ENCODE measurements at regions not wholly inside any gene's neighbourhood (a gene's known extent, or its start where the extent isn't known, plus 50 kb on each side); places are given as distances from the start of the nearest gene placed in this dataset.

DNA sequence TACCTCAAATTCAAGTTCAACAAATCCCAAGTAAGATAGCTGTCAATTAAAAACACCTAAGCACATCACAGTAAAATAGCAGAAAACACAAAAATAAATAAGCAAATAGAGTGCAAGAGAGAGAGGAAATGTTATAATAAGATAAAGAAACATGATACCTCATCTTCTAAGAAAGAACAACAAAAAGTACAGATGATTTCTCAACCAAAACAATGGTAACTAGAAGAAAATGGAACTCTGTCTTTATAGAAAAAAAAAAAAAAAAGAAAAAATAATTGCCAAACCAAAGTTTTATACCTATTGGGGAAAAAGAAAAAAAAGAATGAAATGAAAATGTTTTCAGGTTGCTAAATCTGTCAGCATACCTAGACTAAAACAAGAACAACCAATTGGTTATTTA is 1253.5 kb upstream of the CDH2 start:
- no peak for DNase-seq (ENCODE audit: low spot score in 2 of 2)
- intact Hi-C loops (cut with DNase I; ENCODE audit: low total_unique reads): no loop called here
- H3K4me3 ChIP-seq (ENCODE audit: low read depth, poor library complexity, severe bottlenecking): no peak overlapping the region
- TF ChIP-seq, protein P1, sequence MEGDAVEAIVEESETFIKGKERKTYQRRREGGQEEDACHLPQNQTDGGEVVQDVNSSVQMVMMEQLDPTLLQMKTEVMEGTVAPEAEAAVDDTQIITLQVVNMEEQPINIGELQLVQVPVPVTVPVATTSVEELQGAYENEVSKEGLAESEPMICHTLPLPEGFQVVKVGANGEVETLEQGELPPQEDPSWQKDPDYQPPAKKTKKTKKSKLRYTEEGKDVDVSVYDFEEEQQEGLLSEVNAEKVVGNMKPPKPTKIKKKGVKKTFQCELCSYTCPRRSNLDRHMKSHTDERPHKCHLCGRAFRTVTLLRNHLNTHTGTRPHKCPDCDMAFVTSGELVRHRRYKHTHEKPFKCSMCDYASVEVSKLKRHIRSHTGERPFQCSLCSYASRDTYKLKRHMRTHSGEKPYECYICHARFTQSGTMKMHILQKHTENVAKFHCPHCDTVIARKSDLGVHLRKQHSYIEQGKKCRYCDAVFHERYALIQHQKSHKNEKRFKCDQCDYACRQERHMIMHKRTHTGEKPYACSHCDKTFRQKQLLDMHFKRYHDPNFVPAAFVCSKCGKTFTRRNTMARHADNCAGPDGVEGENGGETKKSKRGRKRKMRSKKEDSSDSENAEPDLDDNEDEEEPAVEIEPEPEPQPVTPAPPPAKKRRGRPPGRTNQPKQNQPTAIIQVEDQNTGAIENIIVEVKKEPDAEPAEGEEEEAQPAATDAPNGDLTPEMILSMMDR (IDR thresholded peaks at IDR 0.05): no peak
- no peak for TF ChIP-seq POLR2A (IDR thresholded peaks at IDR 0.05)

DNA sequence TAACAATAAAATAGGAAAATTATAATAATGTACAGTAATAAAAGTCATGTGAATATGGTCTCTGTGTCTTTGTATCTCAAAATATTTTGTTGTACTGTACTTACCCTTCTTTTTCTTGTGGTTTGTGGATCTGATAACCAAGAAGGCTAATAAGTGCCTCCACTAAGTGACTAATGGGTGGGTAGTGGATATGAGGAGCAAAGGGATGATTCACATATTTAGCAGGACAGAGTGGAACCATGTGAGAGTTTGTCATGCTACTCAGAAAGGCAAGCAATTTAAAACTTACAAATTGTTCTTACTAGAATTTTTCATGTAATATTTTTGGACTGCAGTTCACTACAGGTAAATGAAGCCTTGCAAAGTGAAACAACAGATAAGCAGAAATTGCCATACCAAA is 1241.2 kb upstream of the CDH2 start:
- intact Hi-C loops (cut with DNase I; ENCODE audit: low total_unique reads): no loop called here
- TF ChIP-seq POLR2A (IDR thresholded peaks at IDR 0.05): no peak
- TF ChIP-seq, protein P1 (IDR thresholded peaks at IDR 0.05): no peak
- no peak overlapping the region for H3K4me3 ChIP-seq (ENCODE audit: low read depth, poor library complexity, severe bottlenecking)
- DNase-seq (ENCODE audit: low spot score in 2 of 2): no peak

DNA sequence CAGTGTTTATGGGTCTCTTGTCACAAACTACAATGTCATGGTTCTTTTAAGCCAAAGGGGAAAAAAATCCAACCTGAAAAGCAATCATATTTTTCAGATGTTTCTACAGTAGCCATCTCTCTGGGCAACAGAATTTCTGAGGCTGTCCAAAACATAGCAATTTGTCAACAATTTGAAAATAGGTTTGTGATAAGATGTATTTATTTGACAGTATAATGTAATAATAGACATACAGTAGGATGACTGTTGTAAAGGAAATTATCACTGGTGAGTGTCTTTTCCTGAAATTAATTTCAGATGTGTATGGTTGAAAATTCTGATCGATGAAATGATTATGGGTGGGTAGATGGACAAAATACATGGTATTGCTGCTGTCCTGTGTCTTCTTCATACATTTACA is 1230.1 kb upstream of the CDH2 start:
- intact Hi-C loops (cut with DNase I; ENCODE audit: low total_unique reads): no loop called here
- TF ChIP-seq, protein P1 (IDR thresholded peaks at IDR 0.05): no peak
- no peak for TF ChIP-seq POLR2A (IDR thresholded peaks at IDR 0.05)
- no peak for DNase-seq (ENCODE audit: low spot score in 2 of 2)
- H3K4me3 ChIP-seq (ENCODE audit: low read depth, poor library complexity, severe bottlenecking): no peak overlapping the region
- WGBS, 2 donors: 85 to 92% methylated on average over 1 of the region's 1 CpG

DNA sequence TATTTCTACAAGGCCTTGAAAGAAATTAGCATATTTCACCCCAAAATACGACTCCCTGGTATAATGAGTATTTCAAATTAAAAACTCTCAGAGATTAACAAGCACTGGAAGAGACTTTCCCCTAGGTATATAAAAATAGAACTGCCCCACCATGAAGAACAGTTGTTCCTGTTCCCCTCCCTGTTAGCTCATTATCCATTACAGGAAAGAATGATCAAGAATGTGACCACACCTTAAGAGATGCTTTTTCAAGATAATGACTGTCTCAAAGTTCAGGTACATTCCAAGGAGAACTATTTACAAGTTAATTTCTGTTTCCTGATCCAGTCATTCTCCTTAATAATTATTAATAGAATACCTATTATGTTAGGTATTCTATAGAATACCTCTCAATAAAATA is 1220.6 kb upstream of the CDH2 start:
- TF ChIP-seq POLR2A (IDR thresholded peaks at IDR 0.05): no peak
- no peak overlapping the region for H3K4me3 ChIP-seq (ENCODE audit: low read depth, poor library complexity, severe bottlenecking)
- intact Hi-C loops (cut with DNase I; ENCODE audit: low total_unique reads): no loop called here
- WGBS, 2 donors: 56 to 63% methylated on average over 1 of the region's 1 CpG
- no peak for DNase-seq (ENCODE audit: low spot score in 2 of 2)

DNA sequence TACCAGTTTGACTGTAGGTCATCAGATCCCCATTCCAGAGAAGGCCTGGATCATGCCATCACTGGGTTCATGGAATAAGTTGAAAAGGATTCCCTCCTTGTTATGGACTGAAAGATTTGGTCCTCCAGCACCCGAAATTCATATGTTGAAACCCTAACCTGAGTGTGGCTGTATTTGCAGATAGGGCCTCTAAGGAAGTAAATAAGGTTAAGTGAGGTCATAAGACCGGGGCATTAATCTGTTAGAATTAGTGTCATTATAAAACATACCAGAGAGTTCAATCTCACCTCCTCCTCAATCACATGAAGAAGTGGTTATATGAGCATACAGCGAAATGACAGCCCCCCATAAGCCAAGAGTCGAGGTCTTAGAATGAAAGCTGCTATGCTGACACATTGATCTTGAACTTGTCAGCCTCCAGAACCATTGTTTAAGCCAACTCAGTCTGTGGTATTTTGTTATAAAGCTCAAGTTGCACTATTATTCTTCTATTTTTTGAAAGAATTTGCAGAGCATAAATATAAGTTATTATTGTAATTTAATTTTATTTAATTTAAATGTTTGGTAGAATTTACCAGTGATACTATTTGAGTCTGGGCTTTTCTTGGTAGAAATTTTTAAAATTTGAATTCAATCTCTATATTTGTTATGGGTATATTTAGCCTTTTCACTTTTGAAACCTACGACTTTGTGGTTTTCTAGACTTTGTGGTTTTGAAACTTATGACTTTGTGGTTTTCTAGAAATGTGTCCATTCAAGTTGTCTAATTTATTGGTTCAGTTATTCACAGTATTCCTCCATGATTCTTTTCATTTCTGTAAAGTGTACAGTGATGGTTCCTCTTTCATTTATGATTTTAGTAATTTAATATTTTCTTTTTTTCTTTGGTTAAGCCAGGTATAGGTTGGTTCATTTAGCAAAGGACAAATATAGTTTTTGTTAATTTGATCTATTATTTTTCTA is 1206.7 kb upstream of the CDH2 start:
- DNase-seq (ENCODE audit: low spot score in 2 of 2): no peak
- WGBS, 2 donors: 67 to 69% methylated on average over 5 of the region's 5 CpGs
- H3K4me3 ChIP-seq (ENCODE audit: low read depth, poor library complexity, severe bottlenecking): no peak overlapping the region
- TF ChIP-seq POLR2A (IDR thresholded peaks at IDR 0.05): no peak
- TF ChIP-seq, protein P1 (IDR thresholded peaks at IDR 0.05): no peak
- intact Hi-C loops (cut with DNase I; ENCODE audit: low total_unique reads): no loop called here

DNA sequence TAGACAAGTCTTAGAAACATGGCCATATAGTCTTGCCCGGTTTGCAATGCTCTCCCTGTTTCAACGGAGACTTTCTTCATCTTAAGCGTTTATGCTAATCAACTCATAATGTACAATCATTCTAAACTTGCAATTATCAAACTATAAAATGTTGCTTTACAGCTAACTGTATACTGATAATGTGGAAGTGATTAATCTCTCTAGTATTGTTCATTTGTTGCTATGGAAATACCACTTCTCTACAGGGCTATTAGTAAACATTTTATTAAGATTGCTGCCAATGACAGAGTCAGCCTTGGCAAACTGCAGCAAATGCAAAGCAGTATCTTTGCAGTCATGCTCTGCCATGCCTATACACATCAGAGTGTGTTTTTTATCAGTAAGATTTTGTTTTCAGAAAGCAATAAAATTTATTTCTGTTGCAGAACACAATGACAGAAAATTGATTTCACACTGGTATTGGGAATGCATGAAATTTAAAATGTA is 1201.8 kb upstream of the CDH2 start:
- intact Hi-C loops (cut with DNase I; ENCODE audit: low total_unique reads): no loop called here
- H3K4me3 ChIP-seq (ENCODE audit: low read depth, poor library complexity, severe bottlenecking): no peak overlapping the region
- no peak for DNase-seq (ENCODE audit: low spot score in 2 of 2)
- 52 to 65% methylated on average over 3 of the region's 3 CpGs for WGBS, 2 donors
- TF ChIP-seq, protein P1 (IDR thresholded peaks at IDR 0.05): no peak
- no peak for TF ChIP-seq POLR2A (IDR thresholded peaks at IDR 0.05)

Measured in lower leg skin (tissue), 4 donors.